HEK293 (cell line): ENCODE measurements at regions not wholly inside any gene's neighbourhood (a gene's known extent, or its start where the extent isn't known, plus 50 kb on each side); places are given as distances from the start of the nearest gene placed in this dataset.

ENCODE experiments used
- CTCF ChIA-PET: fragments of 350-600 bp; formaldehyde crosslinking; extraction: SDS; loops from one replicate; lab custom pipeline; 2021; ENCODE audit warnings: antibody characterized with exemption; lab: Yijun Ruan, JAX
- POLR2A ChIA-PET: fragments of 300-600 bp; formaldehyde crosslinking; extraction: SDS; loops from one replicate; lab custom pipeline; 2020; ENCODE audit warnings: antibody characterized with exemption, inconsistent platforms; lab: Yijun Ruan, JAX
- H3K27ac ChIP-seq: fragments of 200-500 bp; sonication (Bioruptor generic); 2 replicates; pipeline ENCODE4 v1.5.1; 2014; ENCODE audit warnings: low read depth, low read length, control low read depth, inconsistent platforms; ENCODE audit errors: extremely low read depth
- H3K36me3 ChIP-seq, 2 experiments: fragments of 200-500 bp in 1 of 2; sonication (Bioruptor generic) in 1 of 2; 1 replicate in 1 of 2; 2 replicates in 1 of 2; pipeline ENCODE4 v1.5.1; 2014 to 2017; ENCODE audit warnings: inconsistent platforms in 2 of 2, low read length in 2 of 2; ENCODE audit not compliant: control insufficient read depth in 2 of 2, insufficient read depth in 1 of 2
- H3K4me1 ChIP-seq: fragments of 200-500 bp; sonication (Bioruptor generic); 2 replicates; pipeline ENCODE4 v1.5.1; 2014; ENCODE audit warnings: mild to moderate bottlenecking, low read length, inconsistent platforms; ENCODE audit not compliant: control insufficient read depth, insufficient read depth
- H3K4me3 ChIP-seq: 2 replicates; pipeline ENCODE4 v1.5.1; 2011; ENCODE audit warnings: low read depth, mild to moderate bottlenecking, control low read depth, low read length, moderate library complexity
- H3K9me3 ChIP-seq: fragments of 200-500 bp; sonication (Bioruptor generic); 2 replicates; pipeline ENCODE4 v1.5.1; 2014; ENCODE audit warnings: low read depth, low read length, inconsistent platforms; ENCODE audit not compliant: control insufficient read depth, insufficient read depth
- GLIS2 ChIP-seq: fragments of 450-650 bp; formaldehyde crosslinking; IDR thresholded peaks from 2 replicates; pipeline ENCODE4 v1.5.1; 2016; ENCODE audit warnings: missing biosample characterization, missing genetic modification characterization
- HOXD13 ChIP-seq: sonication (generic); formaldehyde crosslinking; IDR thresholded peaks from 2 replicates; pipeline ENCODE4 v1.8.0; 2022; ENCODE audit warnings: missing genetic modification reagents, borderline replicate concordance
- KLF1 ChIP-seq: fragments of 450-650 bp; formaldehyde crosslinking; IDR thresholded peaks from 2 replicates; pipeline ENCODE4 v1.5.1; 2016; ENCODE audit warnings: missing biosample characterization, missing genetic modification characterization
- PBX3 ChIP-seq: sonication (generic); formaldehyde crosslinking; IDR thresholded peaks from 2 replicates; pipeline ENCODE4 v1.8.1; 2022; ENCODE audit warnings: mild to moderate bottlenecking, moderate library complexity, missing genetic modification reagents
- PRDM1 ChIP-seq: fragments of 450-650 bp; formaldehyde crosslinking; IDR thresholded peaks from 2 replicates; pipeline ENCODE4; 2016; ENCODE audit warnings: missing biosample characterization, missing genetic modification characterization
- SETDB1 ChIP-seq: IDR thresholded peaks from one replicate; pipeline ENCODE4 v1.6.1; 2017; ENCODE audit warnings: mild to moderate bottlenecking, low read length, moderate library complexity, mixed read lengths; ENCODE audit not compliant: insufficient read length
- ZBTB1 ChIP-seq: fragments of 450-650 bp; formaldehyde crosslinking; IDR thresholded peaks from 2 replicates; pipeline ENCODE4 v1.5.1; 2016; ENCODE audit warnings: missing biosample characterization, missing genetic modification characterization
- ZFP41 ChIP-seq: fragments of 450-650 bp; formaldehyde crosslinking; IDR thresholded peaks from 2 replicates; pipeline ENCODE4 v1.5.1; 2016; ENCODE audit warnings: missing biosample characterization, missing genetic modification characterization, borderline replicate concordance
- ZFP69B ChIP-seq: fragments of 450-650 bp; formaldehyde crosslinking; IDR thresholded peaks from 2 replicates; pipeline ENCODE4 v1.5.1; 2016; ENCODE audit warnings: missing biosample characterization, missing genetic modification characterization
- ZNF114 ChIP-seq: fragments of 450-650 bp; formaldehyde crosslinking; IDR thresholded peaks from 2 replicates; pipeline ENCODE4 v1.5.0; 2017; ENCODE audit warnings: missing biosample characterization, missing genetic modification characterization
- ZNF157 ChIP-seq: fragments of 450-650 bp; formaldehyde crosslinking; IDR thresholded peaks from 2 replicates; pipeline ENCODE4 v1.5.1; 2016; ENCODE audit warnings: missing biosample characterization, missing genetic modification characterization
- ZNF202 ChIP-seq: fragments of 450-650 bp; formaldehyde crosslinking; IDR thresholded peaks from 2 replicates; pipeline ENCODE4 v1.5.1; 2016; ENCODE audit warnings: missing biosample characterization, missing genetic modification characterization, borderline replicate concordance
- ZNF211 ChIP-seq: fragments of 450-650 bp; formaldehyde crosslinking; IDR thresholded peaks from 2 replicates; pipeline ENCODE4 v1.5.1; 2016; ENCODE audit warnings: low read depth, missing biosample characterization, missing genetic modification characterization
- ZNF214 ChIP-seq: fragments of 450-650 bp; formaldehyde crosslinking; IDR thresholded peaks from 2 replicates; pipeline ENCODE4 v1.5.1; 2017; ENCODE audit warnings: missing biosample characterization, mild to moderate bottlenecking, missing genetic modification characterization, borderline replicate concordance
- ZNF221 ChIP-seq: fragments of 450-650 bp; formaldehyde crosslinking; IDR thresholded peaks from 2 replicates; pipeline ENCODE4 v1.5.1; 2017; ENCODE audit warnings: missing biosample characterization, missing genetic modification characterization, borderline replicate concordance
- ZNF23 ChIP-seq: fragments of 450-650 bp; formaldehyde crosslinking; IDR thresholded peaks from 2 replicates; pipeline ENCODE4 v1.5.1; 2016; ENCODE audit warnings: missing biosample characterization, missing genetic modification characterization, borderline replicate concordance
- ZNF280C ChIP-seq: fragments of 450-650 bp; formaldehyde crosslinking; IDR thresholded peaks from 2 replicates; pipeline ENCODE4 v1.5.1; 2016; ENCODE audit warnings: missing biosample characterization, missing genetic modification characterization
- ZNF350 ChIP-seq: fragments of 450-650 bp; formaldehyde crosslinking; IDR thresholded peaks from 2 replicates; pipeline ENCODE4 v1.5.0; 2017; ENCODE audit warnings: missing biosample characterization, mild to moderate bottlenecking, missing genetic modification characterization
- ZNF366 ChIP-seq: fragments of 450-650 bp; formaldehyde crosslinking; conservative IDR thresholded peaks from 2 replicates; pipeline ENCODE4 v1.5.1; 2016; ENCODE audit warnings: missing biosample characterization, missing genetic modification characterization
- ZNF423 ChIP-seq: fragments of 450-650 bp; formaldehyde crosslinking; IDR thresholded peaks from 2 replicates; pipeline ENCODE4 v1.5.1; 2016; ENCODE audit warnings: missing biosample characterization, missing genetic modification characterization
- ZNF433 ChIP-seq: fragments of 450-650 bp; formaldehyde crosslinking; IDR thresholded peaks from 2 replicates; pipeline ENCODE4 v1.5.1; 2016; ENCODE audit warnings: missing biosample characterization, missing genetic modification characterization, low read depth
- ZNF530 ChIP-seq: fragments of 450-650 bp; formaldehyde crosslinking; IDR thresholded peaks from 2 replicates; pipeline ENCODE4 v1.5.1; 2016; ENCODE audit warnings: low read depth, missing biosample characterization, missing genetic modification characterization
- ZNF544 ChIP-seq: fragments of 450-650 bp; formaldehyde crosslinking; IDR thresholded peaks from 2 replicates; pipeline ENCODE4 v1.5.0; 2017; ENCODE audit warnings: missing biosample characterization, missing genetic modification characterization
- ZNF585B ChIP-seq: fragments of 450-650 bp; formaldehyde crosslinking; IDR thresholded peaks from 2 replicates; pipeline ENCODE4 v1.5.1; 2016; ENCODE audit warnings: missing biosample characterization, missing genetic modification characterization
- ZNF596 ChIP-seq: fragments of 450-650 bp; IDR thresholded peaks from 2 replicates; pipeline ENCODE4 v1.5.0; 2018; ENCODE audit warnings: missing biosample characterization, mild to moderate bottlenecking, missing genetic modification characterization, moderate library complexity
- ZNF76 ChIP-seq: fragments of 450-650 bp; formaldehyde crosslinking; IDR thresholded peaks from 2 replicates; pipeline ENCODE4; 2016; ENCODE audit warnings: low read depth, missing biosample characterization, missing genetic modification characterization, borderline replicate concordance
- ZNF768 ChIP-seq: fragments of 450-650 bp; formaldehyde crosslinking; IDR thresholded peaks from 2 replicates; pipeline ENCODE4 v1.5.1; 2018; ENCODE audit warnings: missing biosample characterization, mild to moderate bottlenecking, missing genetic modification characterization
- ZSCAN16 ChIP-seq: fragments of 450-650 bp; formaldehyde crosslinking; IDR thresholded peaks from 2 replicates; pipeline ENCODE4 v1.5.1; 2016; ENCODE audit warnings: missing biosample characterization, missing genetic modification characterization
- ZSCAN5A ChIP-seq: fragments of 450-650 bp; formaldehyde crosslinking; IDR thresholded peaks from 2 replicates; pipeline ENCODE4 v1.5.1; 2016; ENCODE audit warnings: missing biosample characterization, missing genetic modification characterization
- TF ChIP-seq, protein P1 (sequence below): fragments of 450-650 bp; formaldehyde crosslinking; IDR thresholded peaks from 2 replicates; pipeline ENCODE4 v1.5.1; 2016; ENCODE audit warnings: missing biosample characterization, missing genetic modification characterization
- TF ChIP-seq, protein P2 (sequence below): fragments of 450-650 bp; formaldehyde crosslinking; IDR thresholded peaks from 2 replicates; pipeline ENCODE4 v1.5.1; 2016; ENCODE audit warnings: missing biosample characterization, missing genetic modification characterization

DNA sequence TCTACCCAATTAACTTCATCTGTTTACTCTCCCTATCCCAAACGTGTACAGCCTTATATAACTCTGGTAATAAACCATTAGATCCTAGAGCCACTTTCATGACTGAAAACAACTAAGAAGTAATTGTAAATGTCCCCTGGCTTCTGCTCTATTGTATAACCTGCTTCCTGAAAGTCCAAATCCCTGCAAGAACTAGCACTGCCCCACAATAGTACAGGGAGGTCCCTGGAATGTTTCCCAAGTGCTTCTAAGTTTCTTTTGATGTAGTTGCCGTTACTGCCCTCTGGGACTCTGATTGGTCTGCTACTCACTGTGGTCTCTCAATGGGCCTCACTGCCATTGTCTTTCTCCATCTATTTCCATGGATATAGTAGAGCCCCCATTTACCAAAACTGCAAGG lies 764.0 kb upstream of the GHITM start:
- TF ChIP-seq ZNF585B (tag by site-specific recombination) (no peak), PRDM1 (tag by site-specific recombination) (no peak), PBX3 (CRISPR knock-in tag) (no peak), ZNF530 (tag by site-specific recombination) (no peak), ZNF596 (no peak), ZNF221 (no peak), KLF1 (tag by site-specific recombination) (no peak), HOXD13 (CRISPR knock-in tag) (no peak), ZFP69B (tag by site-specific recombination) (no peak), ZNF214 (tag by site-specific recombination) (no peak), ZNF114 (tag by site-specific recombination) (no peak), ZNF350 (tag by site-specific recombination) (no peak), ZNF544 (tag by site-specific recombination) (no peak), ZNF202 (tag by site-specific recombination) (no peak), ZNF76 (tag by site-specific recombination) (no peak), ZNF157 (tag by site-specific recombination) (no peak), ZSCAN16 (tag by site-specific recombination) (no peak)
- TF ChIP-seq, protein P1, sequence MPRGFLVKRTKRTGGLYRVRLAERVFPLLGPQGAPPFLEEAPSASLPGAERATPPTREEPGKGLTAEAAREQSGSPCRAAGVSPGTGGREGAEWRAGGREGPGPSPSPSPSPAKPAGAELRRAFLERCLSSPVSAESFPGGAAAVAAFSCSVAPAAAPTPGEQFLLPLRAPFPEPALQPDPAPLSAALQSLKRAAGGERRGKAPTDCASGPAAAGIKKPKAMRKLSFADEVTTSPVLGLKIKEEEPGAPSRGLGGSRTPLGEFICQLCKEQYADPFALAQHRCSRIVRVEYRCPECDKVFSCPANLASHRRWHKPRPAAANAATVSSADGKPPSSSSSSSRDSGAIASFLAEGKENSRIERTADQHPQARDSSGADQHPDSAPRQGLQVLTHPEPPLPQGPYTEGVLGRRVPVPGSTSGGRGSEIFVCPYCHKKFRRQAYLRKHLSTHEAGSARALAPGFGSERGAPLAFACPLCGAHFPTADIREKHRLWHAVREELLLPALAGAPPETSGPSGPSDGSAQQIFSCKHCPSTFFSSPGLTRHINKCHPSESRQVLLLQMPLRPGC = no peak
- TF ChIP-seq, all 188 proteins: peak for 0
- Histone ChIP-seq H3K9me3 (no peaks in the 10 kb centered on the region), H3K4me1 (no peaks in the 10 kb centered on the region), H3K27ac (no peak overlapping the region), H3K36me3 (no peaks in the 10 kb centered on the region), H3K4me3 (no peak overlapping the region)
- ChIA-PET CTCF (no interaction called here), POLR2A (no interaction called here)

GRCh38 chr10:83397806-83398205 lies 741.5 kb upstream of the GHITM start:
- ChIA-PET POLR2A (interaction anchor here (0.6 kb wide), 1 partner anchor 46 kb away, joined by 8 read pairs; no protein-coding TSS in a partner anchor), CTCF (interaction anchor here (0.5 to 0.7 kb wide), 3 partner anchors 9 to 259 kb away, joined by 3 read pairs; no protein-coding TSS in a partner anchor)
- Histone ChIP-seq H3K9me3 (no peaks in the 10 kb centered on the region), H3K36me3 (no peaks in the 10 kb centered on the region), H3K27ac (no peak overlapping the region), H3K4me1 (no peaks in the 10 kb centered on the region), H3K4me3 (no peak overlapping the region)
- TF ChIP-seq ZNF366 (tag by site-specific recombination) (no peak), GLIS2 (tag by site-specific recombination) (no peak), ZNF211 (tag by site-specific recombination) (no peak), ZSCAN5A (no peak), ZNF23 (tag by site-specific recombination) (no peak), ZFP41 (tag by site-specific recombination) (no peak), SETDB1 (no peak), ZNF423 (tag by site-specific recombination) (no peak), ZNF596 (no peak), ZNF433 (tag by site-specific recombination) (no peak), ZNF280C (tag by site-specific recombination) (no peak), ZNF768 (tag by site-specific recombination) (no peak), ZBTB1 (tag by site-specific recombination) (no peak)
- TF ChIP-seq, protein P2, sequence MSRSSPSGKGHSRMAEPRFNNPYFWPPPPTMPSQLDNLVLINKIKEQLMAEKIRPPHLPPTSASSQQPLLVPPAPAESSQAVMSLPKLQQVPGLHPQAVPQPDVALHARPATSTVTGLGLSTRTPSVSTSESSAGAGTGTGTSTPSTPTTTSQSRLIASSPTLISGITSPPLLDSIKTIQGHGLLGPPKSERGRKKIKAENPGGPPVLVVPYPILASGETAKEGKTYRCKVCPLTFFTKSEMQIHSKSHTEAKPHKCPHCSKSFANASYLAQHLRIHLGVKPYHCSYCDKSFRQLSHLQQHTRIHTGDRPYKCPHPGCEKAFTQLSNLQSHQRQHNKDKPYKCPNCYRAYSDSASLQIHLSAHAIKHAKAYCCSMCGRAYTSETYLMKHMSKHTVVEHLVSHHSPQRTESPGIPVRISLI (tag by site-specific recombination) = no peak
